Hematopoietic multipotent progenitor cell treated with erythropoietin and hydrocortisone succinate and interleukin-3 and kit ligand, for 6 days (in vitro differentiated cells): ENCODE measurements at regions not wholly inside any gene's neighbourhood (a gene's known extent, or its start where the extent isn't known, plus 50 kb on each side); places are given as distances from the start of the nearest gene placed in this dataset.

ENCODE experiments used
- DNase-seq: peaks from one replicate; pipeline ENCODE4 v3.0.0-alpha.2; 2015

DNA sequence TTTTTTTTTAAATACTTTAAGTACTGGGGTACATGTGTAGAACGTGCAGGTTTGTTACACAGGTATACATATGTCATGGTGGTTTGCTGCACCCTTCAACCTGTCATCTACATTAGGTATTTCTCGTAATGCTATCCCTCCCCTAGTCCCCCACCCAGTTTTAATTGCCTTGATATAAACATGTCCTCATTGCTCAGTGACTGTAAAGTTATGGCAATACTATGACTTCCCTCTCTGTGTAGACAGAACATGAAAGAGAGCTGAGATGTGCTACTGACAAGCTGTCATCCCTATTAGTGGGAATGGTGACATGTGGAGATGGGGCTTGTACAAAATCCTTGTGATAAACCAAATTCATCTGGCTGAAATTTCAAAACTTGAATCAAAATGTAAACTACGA lies 449.7 kb upstream of the TRIB2 start:
- DNase-seq = no peak

DNA sequence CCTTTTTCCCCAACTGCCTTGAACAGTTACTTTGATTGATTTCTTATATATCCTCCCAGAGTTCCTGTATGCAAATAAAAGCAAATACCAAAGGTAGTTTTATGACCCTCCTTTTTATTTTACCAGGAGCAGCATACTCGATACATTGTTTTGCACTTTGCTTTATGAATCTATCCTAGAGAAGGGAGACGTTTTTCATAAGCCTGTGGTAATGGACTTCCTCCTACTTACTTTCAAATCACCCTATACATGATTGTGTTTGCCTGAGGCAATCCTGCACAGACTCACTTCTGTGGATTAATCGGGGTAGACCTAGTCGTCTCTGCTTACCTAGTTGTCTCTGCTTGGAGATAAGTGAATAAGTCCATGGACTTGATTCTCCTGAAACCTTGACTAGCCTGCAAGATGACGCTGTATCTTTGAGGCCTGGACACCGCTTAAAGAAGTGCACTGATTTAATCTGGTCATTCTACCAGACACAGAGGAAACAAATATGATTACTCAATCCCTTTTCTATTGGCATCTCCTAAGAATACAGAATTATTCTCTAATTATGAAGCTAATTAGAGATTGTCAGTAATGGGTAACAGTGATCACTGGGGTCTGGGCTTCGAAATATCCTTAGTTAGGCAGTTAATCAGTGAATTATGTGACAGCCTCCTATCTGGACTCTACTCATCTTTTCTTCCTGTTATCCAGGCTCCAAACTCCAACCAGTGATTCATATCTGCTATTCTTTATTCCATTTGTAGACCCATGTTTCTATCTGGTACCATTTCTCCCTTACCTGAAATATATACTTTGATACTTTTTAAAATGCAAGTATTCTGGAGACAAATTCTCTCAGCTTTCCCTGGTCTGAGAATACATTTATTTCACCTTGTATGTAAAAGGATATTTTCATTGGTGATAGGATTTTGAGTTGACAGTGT lies 447.4 kb upstream of the TRIB2 start:
- no peak for DNase-seq

GRCh38 chr2:12270876-12271588 lies 445.7 kb upstream of the TRIB2 start:
- no peak for DNase-seq

DNA sequence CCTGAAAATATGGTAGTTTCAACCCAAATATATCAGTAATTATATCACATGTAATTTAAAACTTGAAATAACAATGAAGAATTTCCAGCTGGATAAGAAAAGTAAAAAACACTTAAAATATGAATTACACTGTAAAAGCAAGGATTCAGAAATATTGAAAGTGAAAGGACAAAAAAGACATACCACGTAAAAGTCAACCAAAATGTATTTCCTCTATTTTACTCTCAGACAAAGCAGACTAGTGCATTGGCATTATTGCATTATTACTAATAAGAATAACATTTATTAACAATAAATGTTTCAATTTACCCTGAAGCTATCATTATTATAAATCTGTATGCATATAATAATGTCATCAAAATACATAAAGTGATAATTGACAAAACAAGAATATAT lies 445.1 kb upstream of the TRIB2 start:
- DNase-seq = no peak

DNA sequence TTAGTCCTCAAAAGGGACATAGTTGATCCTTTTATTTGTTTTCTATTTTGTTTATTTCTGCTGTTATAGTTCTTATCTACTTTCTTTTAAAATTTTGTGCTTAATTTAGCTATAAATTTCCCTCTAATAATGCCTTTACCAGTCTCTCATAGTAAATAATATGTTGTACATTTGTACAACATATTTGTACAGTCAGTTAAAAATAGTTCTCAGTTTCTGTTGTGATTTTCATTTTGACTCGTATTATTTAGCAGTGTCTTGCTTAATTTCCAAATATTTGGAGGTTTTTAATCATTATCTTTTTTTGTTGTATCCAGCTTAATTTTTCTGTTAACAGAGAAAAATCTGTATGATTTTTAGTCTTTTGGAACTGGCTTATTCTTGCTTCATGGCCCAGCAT lies 443.6 kb upstream of the TRIB2 start:
- no peak for DNase-seq

- no peak for DNase-seq
Observed at GRCh38 chr2:12274591-12274990, 442.1 kb upstream of the TRIB2 start.

GRCh38 chr2:12277241-12278034 lies 439.3 kb upstream of the TRIB2 start:
- peak; percentile 96 for DNase-seq

DNA sequence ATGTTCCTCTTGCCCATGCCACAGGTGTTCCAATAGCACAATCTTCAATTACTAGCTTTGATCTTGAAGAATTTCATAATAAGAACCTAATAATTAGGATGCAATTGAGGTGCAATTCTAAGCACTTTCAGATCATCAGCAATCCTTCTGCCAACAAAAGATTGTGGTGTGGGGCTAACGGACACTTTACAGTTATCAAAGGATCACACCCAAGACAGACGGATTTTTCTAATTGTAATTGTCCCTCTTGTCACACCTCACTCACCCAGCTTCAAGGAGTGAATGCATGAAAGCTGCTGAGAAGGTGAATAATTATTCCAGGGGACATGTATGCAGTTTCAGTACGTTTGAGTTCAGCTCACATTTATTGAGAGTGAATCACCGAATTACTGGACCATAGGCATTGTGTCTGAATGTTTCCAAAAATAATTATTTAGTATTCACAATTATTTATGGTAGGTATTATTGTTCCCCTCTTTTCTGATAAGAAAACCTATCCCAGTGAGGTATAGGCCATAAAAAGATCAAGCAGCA lies 438.5 kb upstream of the TRIB2 start:
- peak; percentile 90 for DNase-seq

GRCh38 chr2:12282780-12283695 lies 433.7 kb upstream of the TRIB2 start:
- DNase-seq = no peak

GRCh38 chr2:12284037-12284436 lies 432.7 kb upstream of the TRIB2 start:
- no peak for DNase-seq

- DNase-seq = no peak
Observed at GRCh38 chr2:12284487-12284886, 432.2 kb upstream of the TRIB2 start.

DNA sequence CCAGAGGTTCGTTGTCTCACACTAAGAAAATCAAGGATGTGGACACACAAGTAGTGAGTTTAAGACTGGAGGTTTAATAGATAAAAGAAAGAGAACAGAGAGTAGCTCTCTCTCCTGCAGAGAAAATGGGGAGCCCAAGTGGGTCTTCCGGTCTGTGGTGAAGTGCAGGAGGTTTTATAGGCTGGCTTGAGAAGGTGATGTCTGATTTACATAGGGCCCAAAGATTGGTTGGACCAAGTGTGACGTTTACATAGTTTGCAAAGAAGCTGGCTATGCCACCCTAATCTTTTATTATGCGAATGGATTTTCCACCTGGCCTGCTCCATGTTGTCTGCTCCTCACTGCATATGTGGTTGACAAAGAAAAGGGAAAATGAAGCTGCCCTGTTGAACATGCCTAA lies 430.4 kb upstream of the TRIB2 start:
- DNase-seq = no peak

DNA sequence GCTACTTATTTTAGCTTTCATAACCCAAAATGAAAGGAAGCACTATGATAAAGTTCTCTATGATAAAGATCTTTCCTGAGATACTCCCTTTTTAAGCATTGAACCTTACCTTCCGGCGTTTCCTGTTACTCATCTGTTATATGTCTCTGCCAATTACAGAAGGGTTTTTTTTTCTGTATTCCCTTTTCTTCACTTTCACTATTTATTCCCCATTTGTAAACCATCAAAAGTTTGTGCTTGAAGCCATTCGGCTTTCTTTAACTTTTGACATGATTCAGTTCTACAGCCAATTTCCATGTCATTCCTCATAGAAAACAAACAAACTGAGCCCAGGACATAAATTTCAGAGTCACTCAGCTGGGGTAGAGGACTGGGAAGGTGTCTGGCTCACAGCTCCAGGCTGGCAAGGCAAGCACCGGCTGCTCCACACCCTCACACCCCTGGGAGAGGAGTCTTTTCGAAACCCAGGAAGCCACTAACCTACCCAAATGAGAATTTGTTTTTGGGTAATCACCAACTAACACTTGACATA lies 429.4 kb upstream of the TRIB2 start:
- DNase-seq = no peak

DNA sequence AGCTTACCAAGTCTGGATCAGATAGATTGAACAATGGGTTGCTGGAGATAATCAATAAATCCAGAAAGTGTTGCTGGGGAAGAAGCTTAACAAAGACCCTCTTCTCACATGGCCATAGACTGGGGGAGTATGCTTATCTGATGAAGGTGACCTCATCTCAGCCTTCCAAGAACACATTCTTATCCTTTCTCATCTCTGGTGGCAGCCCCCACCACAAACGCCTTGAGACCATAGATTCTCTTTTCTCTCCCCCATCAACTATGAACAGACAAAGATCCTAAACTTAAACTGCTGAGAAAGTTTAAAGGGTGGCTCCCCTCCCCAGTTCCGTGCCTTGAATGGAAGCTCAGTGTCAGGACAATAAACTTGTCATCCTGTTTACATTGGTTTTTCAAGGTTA lies 428.7 kb upstream of the TRIB2 start:
- DNase-seq = peak; percentile 23

DNA sequence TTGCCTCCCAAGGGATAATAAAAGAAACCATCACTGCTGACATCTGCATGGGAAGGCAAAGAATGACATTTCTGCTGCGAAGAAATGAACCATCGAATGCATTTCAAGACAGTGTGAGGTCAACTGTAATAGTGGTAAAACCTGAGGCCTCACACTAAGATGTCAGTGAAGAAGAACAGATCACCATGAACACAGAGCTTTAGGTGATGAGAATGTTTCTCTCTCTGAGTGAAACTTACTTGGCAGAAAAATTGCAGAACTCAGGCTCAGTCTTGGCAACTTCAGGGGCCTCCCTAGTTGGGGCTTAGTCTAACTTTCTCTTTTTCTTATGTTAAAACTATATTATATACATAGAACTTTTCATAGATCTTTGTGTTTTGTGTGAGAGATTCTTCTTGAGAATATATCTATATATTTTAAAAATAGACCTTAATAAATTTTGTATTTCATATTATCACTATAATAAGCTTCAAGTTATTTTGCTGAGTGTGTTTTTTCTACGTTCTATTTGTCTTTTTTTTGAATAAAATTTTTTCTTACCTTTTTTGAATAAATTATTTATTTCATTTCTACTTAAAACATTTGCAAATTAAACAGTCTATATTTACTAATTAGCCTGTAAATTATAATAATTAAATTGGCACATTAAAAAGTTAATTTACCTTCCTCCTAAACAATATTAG lies 427.5 kb upstream of the TRIB2 start:
- DNase-seq = no peak

DNA sequence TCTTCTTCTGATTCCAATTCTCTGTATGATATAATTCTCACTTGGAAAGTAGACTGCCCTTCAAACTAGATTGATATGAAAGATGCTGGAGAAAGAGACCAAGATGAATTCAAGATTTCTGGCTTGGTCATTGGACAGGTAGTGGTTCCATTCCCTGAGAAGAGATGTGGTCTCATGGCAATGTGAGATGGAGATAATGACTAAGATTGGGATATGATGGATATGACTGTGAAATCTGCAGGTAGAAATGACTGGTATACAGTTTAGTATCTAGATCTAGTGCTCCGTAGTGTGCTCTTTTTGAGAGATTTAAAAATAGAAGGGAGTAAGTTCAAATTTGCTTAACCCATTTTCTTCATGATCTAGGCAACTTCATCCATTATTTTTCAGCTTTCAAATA lies 425.4 kb upstream of the TRIB2 start:
- DNase-seq = no peak

- no peak for DNase-seq
Observed at GRCh38 chr2:12293874-12294273, 422.9 kb upstream of the TRIB2 start.

DNA sequence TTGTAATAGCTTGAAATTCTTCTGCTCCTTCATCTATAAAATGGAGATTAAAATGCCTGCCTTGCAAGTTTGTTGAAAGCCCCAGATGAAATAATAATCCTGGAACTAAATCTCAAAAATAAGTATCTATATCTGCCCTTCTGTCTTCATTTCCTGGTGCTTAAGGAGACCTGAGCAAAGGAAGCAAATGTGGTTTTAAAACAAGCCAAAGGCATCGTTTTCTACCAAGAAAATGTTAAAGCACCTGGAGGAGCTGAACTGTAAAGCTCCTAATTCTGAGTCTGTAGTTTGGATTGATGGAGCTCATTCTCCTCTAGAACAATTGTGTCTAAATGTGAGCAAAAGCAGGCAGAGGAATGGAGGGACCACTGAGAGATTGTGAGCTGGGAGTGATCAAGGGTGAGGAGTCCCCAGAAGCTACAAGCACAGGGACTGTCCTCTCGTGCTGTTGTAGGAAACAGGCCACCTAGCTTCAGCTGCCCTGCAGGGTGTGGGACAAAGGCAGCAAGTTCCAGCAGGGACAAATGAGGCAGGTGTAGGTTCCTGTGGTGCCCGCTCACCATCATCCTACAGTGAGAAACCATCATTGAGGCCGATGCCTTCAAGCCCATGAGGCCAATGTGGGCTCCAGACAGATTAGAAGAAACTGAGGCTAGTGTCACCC lies 420.7 kb upstream of the TRIB2 start:
- no peak for DNase-seq

- DNase-seq = no peak
Observed at GRCh38 chr2:12296915-12297314, 419.8 kb upstream of the TRIB2 start.

DNA sequence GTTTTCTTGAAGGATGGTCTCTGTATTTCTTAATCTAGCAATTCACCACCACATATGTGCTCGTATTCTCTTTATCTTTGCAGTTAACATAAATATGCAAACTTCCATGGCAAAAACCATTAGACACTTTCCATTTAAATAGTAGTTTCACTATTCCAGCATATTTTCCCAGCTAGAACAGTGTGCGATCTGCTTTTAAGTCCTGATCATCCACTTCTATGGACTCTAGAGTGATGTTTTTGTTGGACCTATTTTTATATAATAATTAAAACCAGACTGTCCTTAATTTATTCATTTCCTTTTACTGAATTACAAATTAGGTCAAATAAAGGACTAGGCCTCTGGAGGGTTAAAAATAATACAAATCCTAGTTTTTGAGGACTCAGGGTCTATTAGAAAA lies 418.4 kb upstream of the TRIB2 start:
- no peak for DNase-seq

- no peak for DNase-seq
Observed at GRCh38 chr2:12299431-12299830, 417.3 kb upstream of the TRIB2 start.
